Uterus (tissue), 3 donors: ENCODE measurements at regions not wholly inside any gene's neighbourhood (a gene's known extent, or its start where the extent isn't known, plus 50 kb on each side); places are given as distances from the start of the nearest gene placed in this dataset.

Experiments
- DNase-seq, 2 donors: peaks; one replicate each; pipeline ENCODE4 v3.0.0-alpha.2; 2019 to 2020
- H3K27ac ChIP-seq, 2 donors: fragments of 200-600 bp; sonication (generic); 1 replicate in 1 of 2; 2 replicates in 1 of 2; pipeline ENCODE4 v1.5.1; 2016 to 2018
- H3K27me3 ChIP-seq, 2 donors: fragments of 200-600 bp; sonication (generic); one replicate each; pipeline ENCODE4 v1.5.1; 2018 to 2019; ENCODE audit warnings: control low read depth in 1 of 2
- H3K36me3 ChIP-seq, 2 donors: fragments of 200-600 bp; sonication (generic); one replicate each; pipeline ENCODE4 v1.5.1; 2019; ENCODE audit warnings: control low read depth in 1 of 2
- H3K4me1 ChIP-seq, 2 donors: fragments of 200-600 bp; sonication (generic); one replicate each; pipeline ENCODE4 v1.5.1; 2018 to 2019; ENCODE audit warnings: control low read depth in 1 of 2
- H3K4me3 ChIP-seq, 2 donors: fragments of 200-600 bp; sonication (generic); 1 replicate in 1 of 2; 2 replicates in 1 of 2; pipeline ENCODE4 v1.5.1; 2018 to 2019; ENCODE audit warnings: mild to moderate bottlenecking in 1 of 2
- H3K9me3 ChIP-seq, 2 donors: fragments of 200-600 bp; sonication (generic); one replicate each; pipeline ENCODE4 v1.5.1; 2019; ENCODE audit warnings: control low read depth in 1 of 2
- POLR2A ChIP-seq, 2 donors: fragments of 450-650 bp; IDR thresholded peaks; one replicate each; pipeline ENCODE4 v1.6.1; 2016; ENCODE audit warnings: antibody characterized with exemption in 2 of 2, mild to moderate bottlenecking in 1 of 2, moderate library complexity in 1 of 2
- intact Hi-C: fragments of 100-400 bp; cut with DNase I; formaldehyde crosslinking; loops from one replicate; pipeline ENCODE4 v1.15.1; 2023; ENCODE audit warnings: low total_unique reads
- TF ChIP-seq, protein P1 (sequence below), 4 experiments: fragments of 200-600 bp in 2 of 4; fragments of 450-650 bp in 2 of 4; sonication (generic) in 2 of 4; IDR thresholded peaks; one replicate each; pipeline ENCODE4 v1.5.1; 2016 to 2019; ENCODE audit warnings: antibody characterized with exemption in 4 of 4, mild to moderate bottlenecking in 2 of 4, moderate library complexity in 1 of 4
- donor health status: DM: yes; HTN: yes; CAD: no.

DNA sequence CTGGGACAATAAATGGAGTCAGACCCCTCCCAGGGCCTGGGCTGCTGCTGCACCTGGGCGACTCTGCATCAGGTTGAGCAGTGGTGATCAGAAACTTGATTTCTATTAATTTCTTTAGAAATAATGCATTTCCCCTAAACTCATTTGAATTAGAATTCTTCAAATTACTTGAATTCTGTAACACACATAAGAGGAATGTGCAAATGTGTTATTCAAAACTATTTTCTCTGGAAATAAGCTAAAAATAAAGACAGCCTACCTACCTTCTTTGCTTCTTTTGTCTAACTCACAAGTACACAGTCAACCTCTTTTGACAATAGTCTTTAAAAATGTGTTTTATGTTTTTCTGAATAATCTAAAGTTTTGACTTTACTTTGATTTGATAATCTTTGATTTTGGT, 433.0 kb downstream of the KLF12 start:
- TF ChIP-seq, protein P1, sequence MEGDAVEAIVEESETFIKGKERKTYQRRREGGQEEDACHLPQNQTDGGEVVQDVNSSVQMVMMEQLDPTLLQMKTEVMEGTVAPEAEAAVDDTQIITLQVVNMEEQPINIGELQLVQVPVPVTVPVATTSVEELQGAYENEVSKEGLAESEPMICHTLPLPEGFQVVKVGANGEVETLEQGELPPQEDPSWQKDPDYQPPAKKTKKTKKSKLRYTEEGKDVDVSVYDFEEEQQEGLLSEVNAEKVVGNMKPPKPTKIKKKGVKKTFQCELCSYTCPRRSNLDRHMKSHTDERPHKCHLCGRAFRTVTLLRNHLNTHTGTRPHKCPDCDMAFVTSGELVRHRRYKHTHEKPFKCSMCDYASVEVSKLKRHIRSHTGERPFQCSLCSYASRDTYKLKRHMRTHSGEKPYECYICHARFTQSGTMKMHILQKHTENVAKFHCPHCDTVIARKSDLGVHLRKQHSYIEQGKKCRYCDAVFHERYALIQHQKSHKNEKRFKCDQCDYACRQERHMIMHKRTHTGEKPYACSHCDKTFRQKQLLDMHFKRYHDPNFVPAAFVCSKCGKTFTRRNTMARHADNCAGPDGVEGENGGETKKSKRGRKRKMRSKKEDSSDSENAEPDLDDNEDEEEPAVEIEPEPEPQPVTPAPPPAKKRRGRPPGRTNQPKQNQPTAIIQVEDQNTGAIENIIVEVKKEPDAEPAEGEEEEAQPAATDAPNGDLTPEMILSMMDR (IDR thresholded peaks at IDR 0.05), result no peak
- TF ChIP-seq POLR2A (IDR thresholded peaks at IDR 0.05), result no peak
- H3K9me3 ChIP-seq, result no peaks in the 10 kb centered on the region
- no peak for DNase-seq
- no peaks in the 10 kb centered on the region for H3K4me1 ChIP-seq
- no peak overlapping the region for H3K27ac ChIP-seq
- intact Hi-C loops, result no loop called here
- no peaks in the 10 kb centered on the region for H3K36me3 ChIP-seq
- no peaks in the 10 kb centered on the region for H3K27me3 ChIP-seq
- H3K4me3 ChIP-seq, result no peak overlapping the region

DNA sequence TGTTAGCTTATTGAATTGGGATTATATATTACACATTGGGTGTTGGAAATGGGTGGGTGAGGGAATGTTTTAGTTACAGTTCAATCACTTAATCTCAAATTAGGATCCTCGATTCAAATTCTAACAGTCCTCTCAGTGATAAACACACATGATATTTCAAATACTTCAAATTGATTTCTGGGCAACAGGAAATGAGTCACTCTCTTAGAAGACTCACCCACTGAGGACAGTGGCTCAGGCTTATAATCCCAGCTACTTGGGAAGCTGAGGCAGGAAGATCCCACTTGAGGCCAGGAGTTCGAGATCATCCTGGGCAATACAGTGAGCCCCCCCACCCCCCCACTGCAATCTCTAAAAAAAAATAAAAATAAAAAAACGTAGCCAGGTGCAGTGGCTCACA, 435.3 kb downstream of the KLF12 start:
- no peaks in the 10 kb centered on the region for H3K9me3 ChIP-seq
- intact Hi-C loops, result no loop called here
- DNase-seq, result no peak
- no peaks in the 10 kb centered on the region for H3K36me3 ChIP-seq
- H3K27ac ChIP-seq, result no peak overlapping the region
- TF ChIP-seq, protein P1 (IDR thresholded peaks at IDR 0.05), result no peak
- TF ChIP-seq POLR2A (IDR thresholded peaks at IDR 0.05), result no peak
- H3K27me3 ChIP-seq, result no peaks in the 10 kb centered on the region
- no peaks in the 10 kb centered on the region for H3K4me1 ChIP-seq
- H3K4me3 ChIP-seq, result no peak overlapping the region

DNA sequence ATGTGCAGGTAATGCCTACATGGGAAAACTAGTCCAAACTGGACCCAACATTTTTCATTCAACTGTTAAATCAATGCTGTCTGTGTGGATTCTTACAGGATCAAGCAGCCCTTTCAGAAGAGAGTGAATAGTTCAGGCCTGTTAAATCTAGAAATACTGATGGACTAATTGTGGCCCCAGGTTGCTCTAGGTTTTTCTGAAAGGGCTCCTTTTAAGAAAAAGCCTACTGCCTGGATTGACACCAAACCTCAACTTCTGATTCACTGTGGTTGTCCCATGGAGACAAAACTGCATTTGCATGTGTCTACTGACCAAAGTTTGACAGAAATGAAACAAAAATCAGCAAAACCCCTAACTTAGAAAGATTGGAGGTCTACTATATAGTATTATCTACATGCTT, 437.0 kb downstream of the KLF12 start:
- DNase-seq, result no peak
- intact Hi-C loops, result no loop called here
- Histone ChIP-seq H3K4me1 (no peaks in the 10 kb centered on the region), H3K4me3 (no peak overlapping the region), H3K9me3 (no peaks in the 10 kb centered on the region), H3K27ac (no peak overlapping the region), H3K36me3 (no peaks in the 10 kb centered on the region), H3K27me3 (no peaks in the 10 kb centered on the region)
- TF ChIP-seq POLR2A (IDR thresholded peaks at IDR 0.05), result no peak
- TF ChIP-seq, protein P1 (IDR thresholded peaks at IDR 0.05), result no peak

DNA sequence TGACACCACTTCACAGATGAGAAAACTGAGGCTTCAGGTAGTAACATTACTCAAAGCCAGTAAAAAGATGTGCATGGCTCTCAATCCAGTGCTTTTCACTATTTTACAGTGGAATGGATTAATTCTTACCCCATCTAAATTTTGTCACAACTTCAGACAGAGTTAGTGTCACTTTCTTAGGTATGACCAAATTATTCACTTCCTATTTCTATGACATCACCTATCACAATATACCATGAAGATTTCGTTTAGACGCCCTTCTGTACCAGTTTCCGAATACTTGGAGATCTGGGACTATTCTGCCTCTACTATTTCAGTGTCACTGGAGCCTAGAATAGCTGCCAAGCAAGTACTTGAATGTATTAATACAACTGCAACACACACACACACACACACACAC, 437.5 kb downstream of the KLF12 start:
- no peak for DNase-seq
- Histone ChIP-seq H3K27me3 (no peaks in the 10 kb centered on the region), H3K36me3 (no peaks in the 10 kb centered on the region), H3K27ac (no peak overlapping the region), H3K9me3 (no peaks in the 10 kb centered on the region), H3K4me3 (no peak overlapping the region), H3K4me1 (no peaks in the 10 kb centered on the region)
- TF ChIP-seq POLR2A (IDR thresholded peaks at IDR 0.05), result no peak
- TF ChIP-seq, protein P1 (IDR thresholded peaks at IDR 0.05), result no peak
- intact Hi-C loops, result no loop called here

DNA sequence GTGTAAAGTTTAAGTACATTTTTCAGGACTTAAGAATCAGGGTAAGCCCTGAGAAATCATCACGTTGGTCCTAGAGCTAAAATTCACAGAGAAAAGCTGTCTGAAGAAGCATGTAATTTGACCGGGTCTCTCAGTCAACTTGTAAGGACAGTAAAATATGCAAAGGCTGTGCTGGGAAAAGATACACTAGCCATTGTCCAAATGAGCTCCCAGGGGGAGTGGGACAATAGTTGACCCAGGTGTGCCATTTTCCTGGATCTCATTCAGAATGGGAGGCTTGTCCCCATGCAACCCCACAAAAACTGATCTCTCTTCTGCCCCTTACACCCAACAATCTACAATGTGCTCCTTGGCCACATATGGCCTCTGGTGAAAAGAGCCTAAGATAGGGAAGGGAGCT, 437.9 kb downstream of the KLF12 start:
- Histone ChIP-seq H3K27me3 (no peaks in the 10 kb centered on the region), H3K36me3 (no peaks in the 10 kb centered on the region), H3K27ac (no peak overlapping the region), H3K4me3 (no peak overlapping the region), H3K9me3 (no peaks in the 10 kb centered on the region), H3K4me1 (no peaks in the 10 kb centered on the region)
- intact Hi-C loops, result no loop called here
- no peak for DNase-seq
- TF ChIP-seq, protein P1 (IDR thresholded peaks at IDR 0.05), result no peak
- TF ChIP-seq POLR2A (IDR thresholded peaks at IDR 0.05), result no peak
